Loucy (cell line): ENCODE measurements at regions not wholly inside any gene's neighbourhood (a gene's known extent, or its start where the extent isn't known, plus 50 kb on each side); places are given as distances from the start of the nearest gene placed in this dataset.

ENCODE experiments used
- EZH2phosphoT487 ChIP-seq: fragments of 200-600 bp; IDR thresholded peaks from 2 replicates; pipeline ENCODE4 v1.6.1; 2018; ENCODE audit warnings: antibody characterized with exemption, mild to moderate bottlenecking, moderate library complexity, borderline replicate concordance
- TF ChIP-seq, protein P1 (sequence below): fragments of 200-600 bp; sonication (generic); conservative IDR thresholded peaks from 2 replicates; pipeline ENCODE4 v1.5.1; 2014; ENCODE audit warnings: mild to moderate bottlenecking, antibody characterized with exemption, low read length

DNA sequence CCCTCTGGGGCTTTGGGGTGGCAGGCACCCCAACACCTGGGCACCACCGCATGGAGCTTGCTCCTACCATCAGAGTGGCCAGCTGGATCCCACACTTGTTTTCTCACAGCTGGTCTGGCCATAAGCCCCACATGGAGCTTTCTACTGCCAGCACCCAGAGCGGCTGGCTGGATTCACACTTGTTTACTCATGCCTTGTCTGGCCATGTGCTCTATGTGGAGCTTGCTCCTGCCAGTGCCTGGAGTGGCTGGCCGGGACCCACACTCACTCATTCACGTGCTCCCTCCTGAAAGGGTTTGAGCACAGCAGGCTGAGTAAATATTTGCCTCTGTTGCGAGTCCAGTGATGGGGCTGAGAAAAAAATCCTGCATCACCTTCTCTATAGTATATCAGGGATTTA is 487.0 kb downstream of the CD109 start:
- TF ChIP-seq, protein P1, sequence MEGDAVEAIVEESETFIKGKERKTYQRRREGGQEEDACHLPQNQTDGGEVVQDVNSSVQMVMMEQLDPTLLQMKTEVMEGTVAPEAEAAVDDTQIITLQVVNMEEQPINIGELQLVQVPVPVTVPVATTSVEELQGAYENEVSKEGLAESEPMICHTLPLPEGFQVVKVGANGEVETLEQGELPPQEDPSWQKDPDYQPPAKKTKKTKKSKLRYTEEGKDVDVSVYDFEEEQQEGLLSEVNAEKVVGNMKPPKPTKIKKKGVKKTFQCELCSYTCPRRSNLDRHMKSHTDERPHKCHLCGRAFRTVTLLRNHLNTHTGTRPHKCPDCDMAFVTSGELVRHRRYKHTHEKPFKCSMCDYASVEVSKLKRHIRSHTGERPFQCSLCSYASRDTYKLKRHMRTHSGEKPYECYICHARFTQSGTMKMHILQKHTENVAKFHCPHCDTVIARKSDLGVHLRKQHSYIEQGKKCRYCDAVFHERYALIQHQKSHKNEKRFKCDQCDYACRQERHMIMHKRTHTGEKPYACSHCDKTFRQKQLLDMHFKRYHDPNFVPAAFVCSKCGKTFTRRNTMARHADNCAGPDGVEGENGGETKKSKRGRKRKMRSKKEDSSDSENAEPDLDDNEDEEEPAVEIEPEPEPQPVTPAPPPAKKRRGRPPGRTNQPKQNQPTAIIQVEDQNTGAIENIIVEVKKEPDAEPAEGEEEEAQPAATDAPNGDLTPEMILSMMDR: no peak
- no peak for TF ChIP-seq EZH2phosphoT487
